ENCODE measurements at regions not wholly inside any gene's neighbourhood (a gene's known extent, or its start where the extent isn't known, plus 50 kb on each side); places are given as distances from the start of the nearest gene placed in this dataset.

- no peak for TF ChIP-seq CBX5 (IDR thresholded peaks at IDR 0.05; ENCODE audit: low read depth, low read length)
- TF ChIP-seq SAP30 (IDR thresholded peaks at IDR 0.05; ENCODE audit: insufficient read depth, insufficient replicate concordance, low read length) = no peak
- TF ChIP-seq BCL11A (IDR thresholded peaks at IDR 0.05; ENCODE audit: low read depth in 2 of 2, low read length in 2 of 2) = no peak
- no peak for TF ChIP-seq KDM4A (IDR thresholded peaks at IDR 0.05; ENCODE audit: low read depth, low read length, severe bottlenecking)
- TF ChIP-seq NRF1 (IDR thresholded peaks at IDR 0.05; ENCODE audit: low read depth, low read length) = no peak
These were observed 404.6 kb upstream of the PITX2 start (continued) for GRCh38 chr4:111027526-111027925.
